ENCODE measurements at regions not wholly inside any gene's neighbourhood (a gene's known extent, or its start where the extent isn't known, plus 50 kb on each side); places are given as distances from the start of the nearest gene placed in this dataset.

- no peaks in the 10 kb centered on the region for H3K27me3 ChIP-seq (ENCODE audit: control insufficient read depth in 3 of 3, insufficient read depth in 3 of 3, low read length in 3 of 3)
- no peak overlapping the region for H3K4me3 ChIP-seq (ENCODE audit: low read length in 3 of 3)
- H3K4me1 ChIP-seq (ENCODE audit: control insufficient read depth in 3 of 3, insufficient read depth in 3 of 3, low read length in 3 of 3), result peaks cover 5 to 15% (median 15%) of the 10 kb centered on the region in 3 donors
- H3K27ac ChIP-seq (ENCODE audit: low read depth, low read length), result no peak overlapping the region
- H3K9ac ChIP-seq (ENCODE audit: low read depth in 1 of 3, low read length in 3 of 3), result no peak overlapping the region
- H3K9me3 ChIP-seq (ENCODE audit: control insufficient read depth in 3 of 3, low read length in 3 of 3), result no peaks in the 10 kb centered on the region
- no peaks in the 10 kb centered on the region for H3K36me3 ChIP-seq (ENCODE audit: control insufficient read depth in 3 of 3, insufficient read depth in 3 of 3, low read length in 3 of 3)
These were observed 101.7 kb downstream of the ADAMTS15 start for GRCh38 chr11:130550150-130550549.

- H3K36me3 ChIP-seq (ENCODE audit: control insufficient read depth in 3 of 3, insufficient read depth in 3 of 3, low read length in 3 of 3), result no peaks in the 10 kb centered on the region
- H3K9ac ChIP-seq (ENCODE audit: low read depth in 1 of 3, low read length in 3 of 3), result no peak overlapping the region
- no peaks in the 10 kb centered on the region for H3K9me3 ChIP-seq (ENCODE audit: control insufficient read depth in 3 of 3, low read length in 3 of 3)
- peaks cover 5 to 15% (median 15%) of the 10 kb centered on the region in 3 donors for H3K4me1 ChIP-seq (ENCODE audit: control insufficient read depth in 3 of 3, insufficient read depth in 3 of 3, low read length in 3 of 3)
- H3K4me3 ChIP-seq (ENCODE audit: low read length in 3 of 3), result no peak overlapping the region
- no peaks in the 10 kb centered on the region for H3K27me3 ChIP-seq (ENCODE audit: control insufficient read depth in 3 of 3, insufficient read depth in 3 of 3, low read length in 3 of 3)
- no peak overlapping the region for H3K27ac ChIP-seq (ENCODE audit: low read depth, low read length)
These were observed 102.5 kb downstream of the ADAMTS15 start for GRCh38 chr11:130550984-130551383.

GRCh38 chr11:130551388-130551787 lies 102.9 kb downstream of the ADAMTS15 start:
- H3K4me3 ChIP-seq (ENCODE audit: low read length in 3 of 3), result no peak overlapping the region
- peaks cover 5 to 15% (median 15%) of the 10 kb centered on the region in 3 donors for H3K4me1 ChIP-seq (ENCODE audit: control insufficient read depth in 3 of 3, insufficient read depth in 3 of 3, low read length in 3 of 3)
- H3K27ac ChIP-seq (ENCODE audit: low read depth, low read length), result no peak overlapping the region

GRCh38 chr11:130553306-130553705 lies 104.9 kb downstream of the ADAMTS15 start:
- H3K36me3 ChIP-seq (ENCODE audit: control insufficient read depth in 3 of 3, insufficient read depth in 3 of 3, low read length in 3 of 3), result no peaks in the 10 kb centered on the region
- H3K4me3 ChIP-seq (ENCODE audit: low read length in 3 of 3), result no peak overlapping the region
- no peaks in the 10 kb centered on the region for H3K9me3 ChIP-seq (ENCODE audit: control insufficient read depth in 3 of 3, low read length in 3 of 3)
- no peak overlapping the region for H3K27ac ChIP-seq (ENCODE audit: low read depth, low read length)
- H3K9ac ChIP-seq (ENCODE audit: low read depth in 1 of 3, low read length in 3 of 3), result no peak overlapping the region
- H3K4me1 ChIP-seq (ENCODE audit: control insufficient read depth in 3 of 3, insufficient read depth in 3 of 3, low read length in 3 of 3), result peaks cover 5 to 15% (median 15%) of the 10 kb centered on the region in 3 donors
- no peaks in the 10 kb centered on the region for H3K27me3 ChIP-seq (ENCODE audit: control insufficient read depth in 3 of 3, insufficient read depth in 3 of 3, low read length in 3 of 3)

More at GRCh38 chr11:130551388-130551787, 102.9 kb downstream of the ADAMTS15 start:
- Histone ChIP-seq H3K9ac (ENCODE audit: low read depth in 1 of 3, low read length in 3 of 3) (no peak overlapping the region), H3K27me3 (ENCODE audit: control insufficient read depth in 3 of 3, insufficient read depth in 3 of 3, low read length in 3 of 3) (no peaks in the 10 kb centered on the region), H3K36me3 (ENCODE audit: control insufficient read depth in 3 of 3, insufficient read depth in 3 of 3, low read length in 3 of 3) (no peaks in the 10 kb centered on the region), H3K9me3 (ENCODE audit: control insufficient read depth in 3 of 3, low read length in 3 of 3) (no peaks in the 10 kb centered on the region)

- Histone ChIP-seq H3K27ac (ENCODE audit: low read depth, low read length) (no peak overlapping the region), H3K9me3 (ENCODE audit: control insufficient read depth in 3 of 3, low read length in 3 of 3) (no peaks in the 10 kb centered on the region), H3K27me3 (ENCODE audit: control insufficient read depth in 3 of 3, insufficient read depth in 3 of 3, low read length in 3 of 3) (no peaks in the 10 kb centered on the region), H3K4me1 (ENCODE audit: control insufficient read depth in 3 of 3, insufficient read depth in 3 of 3, low read length in 3 of 3) (peaks cover 5 to 12% (median 10%) of the 10 kb centered on the region in 3 donors), H3K36me3 (ENCODE audit: control insufficient read depth in 3 of 3, insufficient read depth in 3 of 3, low read length in 3 of 3) (no peaks in the 10 kb centered on the region), H3K9ac (ENCODE audit: low read depth in 1 of 3, low read length in 3 of 3) (no peak overlapping the region), H3K4me3 (ENCODE audit: low read length in 3 of 3) (no peak overlapping the region)
These were observed 106.0 kb downstream of the ADAMTS15 start for GRCh38 chr11:130554241-130555055.

- no peaks in the 10 kb centered on the region for H3K27me3 ChIP-seq (ENCODE audit: control insufficient read depth in 3 of 3, insufficient read depth in 3 of 3, low read length in 3 of 3)
- no peaks in the 10 kb centered on the region for H3K9me3 ChIP-seq (ENCODE audit: control insufficient read depth in 3 of 3, low read length in 3 of 3)
- H3K36me3 ChIP-seq (ENCODE audit: control insufficient read depth in 3 of 3, insufficient read depth in 3 of 3, low read length in 3 of 3), result no peaks in the 10 kb centered on the region
- H3K4me1 ChIP-seq (ENCODE audit: control insufficient read depth in 3 of 3, insufficient read depth in 3 of 3, low read length in 3 of 3), result peaks cover 0 to 8% (median 2%) of the 10 kb centered on the region in 3 donors
- no peak overlapping the region for H3K9ac ChIP-seq (ENCODE audit: low read depth in 1 of 3, low read length in 3 of 3)
- no peak overlapping the region for H3K4me3 ChIP-seq (ENCODE audit: low read length in 3 of 3)
- H3K27ac ChIP-seq (ENCODE audit: low read depth, low read length), result no peak overlapping the region
These were observed 106.9 kb downstream of the ADAMTS15 start for GRCh38 chr11:130555251-130555841.

GRCh38 chr11:130560000-130560780 lies 111.7 kb downstream of the ADAMTS15 start:
- H3K4me3 ChIP-seq (ENCODE audit: low read length in 3 of 3), result no peak overlapping the region
- no peaks in the 10 kb centered on the region for H3K27me3 ChIP-seq (ENCODE audit: control insufficient read depth in 3 of 3, insufficient read depth in 3 of 3, low read length in 3 of 3)
- no peak overlapping the region for H3K27ac ChIP-seq (ENCODE audit: low read depth, low read length)
- H3K9me3 ChIP-seq (ENCODE audit: control insufficient read depth in 3 of 3, low read length in 3 of 3), result no peaks in the 10 kb centered on the region
- no peaks in the 10 kb centered on the region for H3K36me3 ChIP-seq (ENCODE audit: control insufficient read depth in 3 of 3, insufficient read depth in 3 of 3, low read length in 3 of 3)
- H3K4me1 ChIP-seq (ENCODE audit: control insufficient read depth in 3 of 3, insufficient read depth in 3 of 3, low read length in 3 of 3), result no peaks in the 10 kb centered on the region
- no peak overlapping the region for H3K9ac ChIP-seq (ENCODE audit: low read depth in 1 of 3, low read length in 3 of 3)

GRCh38 chr11:130560781-130561109 lies 112.3 kb downstream of the ADAMTS15 start:
- no peaks in the 10 kb centered on the region for H3K36me3 ChIP-seq (ENCODE audit: control insufficient read depth in 3 of 3, insufficient read depth in 3 of 3, low read length in 3 of 3)
- H3K9me3 ChIP-seq (ENCODE audit: control insufficient read depth in 3 of 3, low read length in 3 of 3), result no peaks in the 10 kb centered on the region
- H3K27me3 ChIP-seq (ENCODE audit: control insufficient read depth in 3 of 3, insufficient read depth in 3 of 3, low read length in 3 of 3), result no peaks in the 10 kb centered on the region
- H3K27ac ChIP-seq (ENCODE audit: low read depth, low read length), result no peak overlapping the region
- no peaks in the 10 kb centered on the region for H3K4me1 ChIP-seq (ENCODE audit: control insufficient read depth in 3 of 3, insufficient read depth in 3 of 3, low read length in 3 of 3)
- no peak overlapping the region for H3K4me3 ChIP-seq (ENCODE audit: low read length in 3 of 3)
- no peak overlapping the region for H3K9ac ChIP-seq (ENCODE audit: low read depth in 1 of 3, low read length in 3 of 3)

GRCh38 chr11:130561441-130561881 lies 113.0 kb downstream of the ADAMTS15 start:
- H3K36me3 ChIP-seq (ENCODE audit: control insufficient read depth in 3 of 3, insufficient read depth in 3 of 3, low read length in 3 of 3), result no peaks in the 10 kb centered on the region
- H3K4me1 ChIP-seq (ENCODE audit: control insufficient read depth in 3 of 3, insufficient read depth in 3 of 3, low read length in 3 of 3), result no peaks in the 10 kb centered on the region
- no peak overlapping the region for H3K9ac ChIP-seq (ENCODE audit: low read depth in 1 of 3, low read length in 3 of 3)
- H3K4me3 ChIP-seq (ENCODE audit: low read length in 3 of 3), result no peak overlapping the region
- H3K27me3 ChIP-seq (ENCODE audit: control insufficient read depth in 3 of 3, insufficient read depth in 3 of 3, low read length in 3 of 3), result no peaks in the 10 kb centered on the region
- H3K27ac ChIP-seq (ENCODE audit: low read depth, low read length), result no peak overlapping the region
- no peaks in the 10 kb centered on the region for H3K9me3 ChIP-seq (ENCODE audit: control insufficient read depth in 3 of 3, low read length in 3 of 3)

GRCh38 chr11:130562549-130562948 lies 114.1 kb downstream of the ADAMTS15 start:
- H3K27me3 ChIP-seq (ENCODE audit: control insufficient read depth in 3 of 3, insufficient read depth in 3 of 3, low read length in 3 of 3), result no peaks in the 10 kb centered on the region
- no peaks in the 10 kb centered on the region for H3K9me3 ChIP-seq (ENCODE audit: control insufficient read depth in 3 of 3, low read length in 3 of 3)
- no peak overlapping the region for H3K9ac ChIP-seq (ENCODE audit: low read depth in 1 of 3, low read length in 3 of 3)
- no peaks in the 10 kb centered on the region for H3K4me1 ChIP-seq (ENCODE audit: control insufficient read depth in 3 of 3, insufficient read depth in 3 of 3, low read length in 3 of 3)
- no peaks in the 10 kb centered on the region for H3K36me3 ChIP-seq (ENCODE audit: control insufficient read depth in 3 of 3, insufficient read depth in 3 of 3, low read length in 3 of 3)
- no peak overlapping the region for H3K4me3 ChIP-seq (ENCODE audit: low read length in 3 of 3)
- no peak overlapping the region for H3K27ac ChIP-seq (ENCODE audit: low read depth, low read length)

Measured in skeletal muscle tissue (tissue), 3 donors.